ENCODE measurements at regions not wholly inside any gene's neighbourhood (a gene's known extent, or its start where the extent isn't known, plus 50 kb on each side); places are given as distances from the start of the nearest gene placed in this dataset.

DNA sequence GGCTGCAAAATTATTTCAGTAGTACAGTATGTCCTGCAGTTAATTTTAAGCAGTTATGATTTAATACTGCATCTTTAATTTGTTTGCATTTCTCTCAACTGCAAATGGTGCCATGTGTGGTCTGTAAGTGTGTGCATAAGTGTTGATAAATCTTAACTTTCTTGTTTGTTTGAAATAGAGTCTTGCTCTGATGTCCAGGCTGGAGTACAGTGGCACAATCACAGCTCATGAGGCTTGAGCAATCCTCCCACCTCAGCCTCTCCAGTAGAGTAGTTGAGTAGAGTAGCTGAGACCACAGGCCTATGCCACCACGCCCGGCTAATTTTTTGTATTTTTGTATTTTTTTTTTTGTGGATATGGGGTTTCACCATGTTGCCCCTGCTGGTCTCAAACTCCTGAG, 322.5 kb upstream of the NR3C2 start:
- H3K4me3 ChIP-seq (ENCODE audit: low read depth, low read length): no peak overlapping the region
- H3K9me3 ChIP-seq (ENCODE audit: control insufficient read depth, insufficient read depth, low read depth, low read length): peaks cover 9% of the 10 kb centered on the region; the same call in 1 of the 2 replicates
- no peaks in the 10 kb centered on the region for H3K36me3 ChIP-seq (ENCODE audit: control insufficient read depth, insufficient read depth, low read length)

DNA sequence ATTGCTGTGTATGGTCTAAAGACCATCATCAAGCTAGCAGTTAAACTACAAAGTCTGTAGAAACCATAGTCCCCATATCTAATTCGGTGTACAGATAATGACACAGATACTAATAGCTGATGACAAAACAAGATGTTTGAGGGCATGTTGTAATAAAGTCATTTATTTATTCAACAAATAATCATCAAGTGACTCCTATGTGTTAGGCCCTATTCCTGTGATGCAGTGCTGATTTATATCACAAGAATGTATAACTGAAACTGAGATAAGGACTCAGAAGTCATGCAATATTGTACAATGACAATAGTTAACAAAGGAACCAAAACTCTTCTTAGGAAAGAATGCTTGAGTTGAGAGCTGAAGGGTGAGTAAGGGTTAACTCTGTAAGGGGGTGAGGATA, 315.0 kb upstream of the NR3C2 start:
- no peaks in the 10 kb centered on the region for H3K27me3 ChIP-seq (ENCODE audit: control insufficient read depth, insufficient read depth, low read length)
- no peaks in the 10 kb centered on the region for H3K4me1 ChIP-seq (ENCODE audit: control insufficient read depth, insufficient read depth, low read length)
- no peak overlapping the region for H3K27ac ChIP-seq (ENCODE audit: low read depth, low read length)
- H3K36me3 ChIP-seq (ENCODE audit: control insufficient read depth, insufficient read depth, low read length): no peaks in the 10 kb centered on the region
- H3K9ac ChIP-seq (ENCODE audit: low read length): no peak overlapping the region
- H3K9me3 ChIP-seq (ENCODE audit: control insufficient read depth, insufficient read depth, low read depth, low read length): peaks cover 9% of the 10 kb centered on the region; the same call in 1 of the 2 replicates
- no peak overlapping the region for H3K4me3 ChIP-seq (ENCODE audit: low read depth, low read length)

More for the DNA sequence above, 322.5 kb upstream of the NR3C2 start:
- Histone ChIP-seq H3K27ac (ENCODE audit: low read depth, low read length) (no peak overlapping the region), H3K4me1 (ENCODE audit: control insufficient read depth, insufficient read depth, low read length) (no peaks in the 10 kb centered on the region), H3K27me3 (ENCODE audit: control insufficient read depth, insufficient read depth, low read length) (no peaks in the 10 kb centered on the region), H3K9ac (ENCODE audit: low read length) (no peak overlapping the region)

- Histone ChIP-seq H3K27ac (ENCODE audit: low read depth, low read length) (no peak overlapping the region), H3K27me3 (ENCODE audit: control insufficient read depth, insufficient read depth, low read length) (no peaks in the 10 kb centered on the region), H3K9me3 (ENCODE audit: control insufficient read depth, insufficient read depth, low read depth, low read length) (no peaks in the 10 kb centered on the region), H3K36me3 (ENCODE audit: control insufficient read depth, insufficient read depth, low read length) (no peaks in the 10 kb centered on the region), H3K9ac (ENCODE audit: low read length) (no peak overlapping the region), H3K4me1 (ENCODE audit: control insufficient read depth, insufficient read depth, low read length) (no peaks in the 10 kb centered on the region), H3K4me3 (ENCODE audit: low read depth, low read length) (no peak overlapping the region)
Measured at GRCh38 chr4:148749403-148749802, 307.2 kb upstream of the NR3C2 start.

DNA sequence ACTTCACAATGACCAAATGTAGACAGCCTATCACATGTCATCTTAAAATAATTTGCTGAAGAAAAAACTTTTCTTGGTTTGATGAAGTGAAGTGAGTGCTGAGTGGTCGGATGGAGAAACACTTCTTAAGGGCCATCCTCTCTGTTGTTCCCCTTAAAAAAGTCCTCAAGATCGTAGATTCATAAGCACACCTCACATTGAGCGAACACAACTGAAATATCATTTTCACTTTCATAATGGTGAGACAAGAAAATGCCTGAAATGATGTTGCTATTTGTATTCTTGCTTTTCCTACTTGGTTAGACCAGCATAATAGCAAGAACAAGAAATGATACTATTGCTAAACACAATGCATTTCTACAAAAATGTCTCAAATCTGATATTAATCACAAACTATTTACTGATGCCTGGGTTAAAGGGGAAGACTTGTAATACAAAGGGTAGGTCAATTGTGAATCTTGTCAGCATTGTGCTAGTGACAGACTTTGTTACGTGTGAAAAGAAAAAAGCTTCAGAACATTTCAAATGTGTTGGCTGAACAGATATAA, 305.6 kb upstream of the NR3C2 start:
- Histone ChIP-seq H3K4me3 (ENCODE audit: low read depth, low read length) (no peak overlapping the region), H3K9me3 (ENCODE audit: control insufficient read depth, insufficient read depth, low read depth, low read length) (no peaks in the 10 kb centered on the region), H3K4me1 (ENCODE audit: control insufficient read depth, insufficient read depth, low read length) (no peaks in the 10 kb centered on the region), H3K9ac (ENCODE audit: low read length) (no peak overlapping the region), H3K27me3 (ENCODE audit: control insufficient read depth, insufficient read depth, low read length) (no peaks in the 10 kb centered on the region), H3K36me3 (ENCODE audit: control insufficient read depth, insufficient read depth, low read length) (no peaks in the 10 kb centered on the region), H3K27ac (ENCODE audit: low read depth, low read length) (no peak overlapping the region)

- Histone ChIP-seq H3K4me1 (ENCODE audit: control insufficient read depth, insufficient read depth, low read length) (no peaks in the 10 kb centered on the region), H3K27ac (ENCODE audit: low read depth, low read length) (no peak overlapping the region), H3K36me3 (ENCODE audit: control insufficient read depth, insufficient read depth, low read length) (no peaks in the 10 kb centered on the region), H3K9ac (ENCODE audit: low read length) (no peak overlapping the region), H3K4me3 (ENCODE audit: low read depth, low read length) (no peak overlapping the region), H3K9me3 (ENCODE audit: control insufficient read depth, insufficient read depth, low read depth, low read length) (no peaks in the 10 kb centered on the region), H3K27me3 (ENCODE audit: control insufficient read depth, insufficient read depth, low read length) (no peaks in the 10 kb centered on the region)
Measured at GRCh38 chr4:148740701-148741100, 298.5 kb upstream of the NR3C2 start.

GRCh38 chr4:148737061-148737770, 295.0 kb upstream of the NR3C2 start:
- Histone ChIP-seq H3K9me3 (ENCODE audit: control insufficient read depth, insufficient read depth, low read depth, low read length) (no peaks in the 10 kb centered on the region), H3K9ac (ENCODE audit: low read length) (no peak overlapping the region), H3K4me3 (ENCODE audit: low read depth, low read length) (no peak overlapping the region), H3K27ac (ENCODE audit: low read depth, low read length) (no peak overlapping the region), H3K4me1 (ENCODE audit: control insufficient read depth, insufficient read depth, low read length) (no peaks in the 10 kb centered on the region), H3K36me3 (ENCODE audit: control insufficient read depth, insufficient read depth, low read length) (no peaks in the 10 kb centered on the region), H3K27me3 (ENCODE audit: control insufficient read depth, insufficient read depth, low read length) (no peaks in the 10 kb centered on the region)

GRCh38 chr4:148735432-148736155, 293.4 kb upstream of the NR3C2 start:
- no peaks in the 10 kb centered on the region for H3K27me3 ChIP-seq (ENCODE audit: control insufficient read depth, insufficient read depth, low read length)
- no peaks in the 10 kb centered on the region for H3K4me1 ChIP-seq (ENCODE audit: control insufficient read depth, insufficient read depth, low read length)
- H3K27ac ChIP-seq (ENCODE audit: low read depth, low read length): no peak overlapping the region
- no peaks in the 10 kb centered on the region for H3K9me3 ChIP-seq (ENCODE audit: control insufficient read depth, insufficient read depth, low read depth, low read length)
- no peaks in the 10 kb centered on the region for H3K36me3 ChIP-seq (ENCODE audit: control insufficient read depth, insufficient read depth, low read length)
- H3K4me3 ChIP-seq (ENCODE audit: low read depth, low read length): no peak overlapping the region
- no peak overlapping the region for H3K9ac ChIP-seq (ENCODE audit: low read length)

GRCh38 chr4:148730766-148731165, 288.6 kb upstream of the NR3C2 start:
- Histone ChIP-seq H3K9ac (ENCODE audit: low read length) (no peak overlapping the region), H3K4me3 (ENCODE audit: low read depth, low read length) (no peak overlapping the region), H3K36me3 (ENCODE audit: control insufficient read depth, insufficient read depth, low read length) (no peaks in the 10 kb centered on the region), H3K4me1 (ENCODE audit: control insufficient read depth, insufficient read depth, low read length) (no peaks in the 10 kb centered on the region), H3K27ac (ENCODE audit: low read depth, low read length) (no peak overlapping the region), H3K27me3 (ENCODE audit: control insufficient read depth, insufficient read depth, low read length) (no peaks in the 10 kb centered on the region), H3K9me3 (ENCODE audit: control insufficient read depth, insufficient read depth, low read depth, low read length) (no peaks in the 10 kb centered on the region)

DNA sequence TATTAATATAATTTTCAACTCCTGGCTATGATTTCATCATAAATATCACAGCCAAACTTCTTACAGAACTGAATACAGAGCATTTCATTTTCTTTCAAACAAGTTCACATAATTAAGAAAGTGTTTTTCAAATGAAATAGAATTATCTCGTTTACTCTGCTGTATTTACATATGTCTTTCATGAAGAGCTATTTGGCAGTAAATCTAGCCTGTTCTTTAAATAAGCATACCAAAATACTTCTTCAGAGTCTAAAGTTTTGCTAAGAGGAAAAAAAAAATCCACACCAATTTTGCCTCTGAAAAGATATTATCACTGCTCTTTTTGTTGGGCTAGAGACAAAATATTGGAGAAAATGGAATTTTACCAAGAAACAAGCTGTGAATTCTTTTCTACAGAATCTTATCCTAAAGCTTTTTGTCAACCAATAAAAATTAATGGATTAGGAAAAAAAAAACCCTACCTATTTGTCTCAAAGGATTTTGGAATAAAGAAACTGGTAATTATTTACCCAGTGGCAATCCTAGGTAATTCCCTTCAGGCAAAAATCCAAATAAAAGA, 287.9 kb upstream of the NR3C2 start:
- Histone ChIP-seq H3K4me1 (ENCODE audit: control insufficient read depth, insufficient read depth, low read length) (no peaks in the 10 kb centered on the region), H3K36me3 (ENCODE audit: control insufficient read depth, insufficient read depth, low read length) (no peaks in the 10 kb centered on the region), H3K9me3 (ENCODE audit: control insufficient read depth, insufficient read depth, low read depth, low read length) (no peaks in the 10 kb centered on the region), H3K4me3 (ENCODE audit: low read depth, low read length) (no peak overlapping the region), H3K9ac (ENCODE audit: low read length) (no peak overlapping the region), H3K27me3 (ENCODE audit: control insufficient read depth, insufficient read depth, low read length) (no peaks in the 10 kb centered on the region), H3K27ac (ENCODE audit: low read depth, low read length) (no peak overlapping the region)

- Histone ChIP-seq H3K36me3 (ENCODE audit: control insufficient read depth, insufficient read depth, low read length) (no peaks in the 10 kb centered on the region), H3K27me3 (ENCODE audit: control insufficient read depth, insufficient read depth, low read length) (no peaks in the 10 kb centered on the region), H3K4me3 (ENCODE audit: low read depth, low read length) (no peak overlapping the region), H3K27ac (ENCODE audit: low read depth, low read length) (no peak overlapping the region), H3K9me3 (ENCODE audit: control insufficient read depth, insufficient read depth, low read depth, low read length) (peaks cover 5% of the 10 kb centered on the region; the same call in 1 of the 2 replicates), H3K9ac (ENCODE audit: low read length) (no peak overlapping the region), H3K4me1 (ENCODE audit: control insufficient read depth, insufficient read depth, low read length) (peaks cover 5% of the 10 kb centered on the region)
Measured at GRCh38 chr4:148717988-148718387, 275.8 kb upstream of the NR3C2 start.

All from HUES6 (cell line).